Panc1 (cell line): ENCODE measurements at regions not wholly inside any gene's neighbourhood (a gene's known extent, or its start where the extent isn't known, plus 50 kb on each side); places are given as distances from the start of the nearest gene placed in this dataset.

Source experiments
- ATAC-seq: fragments of 200-7000 bp; cut with Tn5 transposase; 2 replicates; pipeline ENCODE4 v1.9.1; 2020; ENCODE audit warnings: mild to moderate bottlenecking, moderate library complexity
- BruUV-seq: library from RNA; stranded (reverse); fragments of 400-500 nt; replicated peaks from 2 replicates; lab custom pipeline; 2021; lab: Mats Ljungman, UMichigan
- CTCF ChIA-PET: fragments of 300-600 bp; sonication (Branson Sonifier 250); formaldehyde crosslinking; loops from one replicate; lab custom pipeline; 2022; ENCODE audit warnings: antibody characterized with exemption; lab: Charles Lee
- POLR2A ChIA-PET: fragments of 300-600 bp; sonication (Branson Sonifier 250); formaldehyde crosslinking; loops from one replicate; lab custom pipeline; 2022; ENCODE audit warnings: antibody characterized with exemption; lab: Charles Lee
- DNase-seq: peaks from one replicate; pipeline ENCODE4 v3.0.0-alpha.2; 2010; ENCODE audit warnings: low read depth, low spot score
- H3K27ac ChIP-seq: 2 replicates; pipeline ENCODE4 v1.5.1; 2011; ENCODE audit warnings: mild to moderate bottlenecking, low read length, inconsistent platforms
- H3K27me3 ChIP-seq: fragments of 200-500 bp; sonication (Bioruptor generic); 2 replicates; pipeline ENCODE4 v1.6.0; 2014; ENCODE audit warnings: low read length, inconsistent platforms; ENCODE audit not compliant: control insufficient read depth, insufficient read depth
- H3K36me3 ChIP-seq: fragments of 200-500 bp; sonication (Bioruptor generic); 2 replicates; pipeline ENCODE4 v1.5.1; 2014; ENCODE audit warnings: inconsistent platforms, mild to moderate bottlenecking, low read length, moderate library complexity; ENCODE audit not compliant: control insufficient read depth, insufficient read depth
- H3K4me1 ChIP-seq: 2 replicates; pipeline ENCODE4 v1.5.1; 2011; ENCODE audit warnings: inconsistent platforms, mild to moderate bottlenecking, low read length, moderate library complexity; ENCODE audit not compliant: control insufficient read depth, insufficient read depth
- H3K4me3 ChIP-seq, 2 experiments: 2 replicates each; pipeline ENCODE4 v1.5.1; 2011 to 2012; ENCODE audit warnings: low read depth in 2 of 2, low read length in 2 of 2, mild to moderate bottlenecking in 2 of 2, inconsistent platforms in 1 of 2, moderate library complexity in 1 of 2
- H3K9me3 ChIP-seq: fragments of 200-500 bp; sonication (Bioruptor generic); 2 replicates; pipeline ENCODE4 v1.5.1; 2014; ENCODE audit warnings: low read depth, mild to moderate bottlenecking, inconsistent platforms, low read length, moderate library complexity; ENCODE audit not compliant: control insufficient read depth, insufficient read depth
- CTCF ChIP-seq: fragments of 450-650 bp; IDR thresholded peaks from 2 replicates; pipeline ENCODE4 v1.5.1; 2017; ENCODE audit warnings: mild to moderate bottlenecking
- POLR2AphosphoS5 ChIP-seq: IDR thresholded peaks from 2 replicates; pipeline ENCODE4 v1.6.1; 2012; ENCODE audit warnings: mild to moderate bottlenecking, low read depth, low read length, moderate library complexity
- REST ChIP-seq, 2 experiments: IDR thresholded peaks; 2 replicates each; pipeline ENCODE4 v1.6.1; 2011 to 2012; ENCODE audit warnings: low read depth in 2 of 2, control low read depth in 1 of 2, low read length in 1 of 2, mild to moderate bottlenecking in 1 of 2, moderate library complexity in 1 of 2; ENCODE audit not compliant: insufficient read depth in 1 of 2
- SIN3A ChIP-seq: IDR thresholded peaks from 2 replicates; pipeline ENCODE4 v1.6.1; 2012; ENCODE audit warnings: low read depth, mild to moderate bottlenecking, low read length, moderate library complexity, borderline replicate concordance; ENCODE audit not compliant: insufficient read depth
- TCF7L2 ChIP-seq: IDR thresholded peaks from 2 replicates; pipeline ENCODE4 v1.6.1; 2011; ENCODE audit warnings: mild to moderate bottlenecking, low read depth, low read length, inconsistent platforms
- in situ Hi-C: cut with HindIII; loops from 2 replicates; pipeline ENCODE4 v1.10.0; 2016; ENCODE audit warnings: low sequenced_read_pairs, low pct_unique_long_range_greater_than_20kb
- intact Hi-C: fragments of 100-400 bp; cut with micrococcal nuclease; formaldehyde crosslinking; loops from one replicate; pipeline ENCODE4 v1.10.0; 2022; ENCODE audit not compliant: unreplicated experiment

- in situ Hi-C loops: no loop called here
- Histone ChIP-seq H3K27ac (no peak overlapping the region), H3K27me3 (no peaks in the 10 kb centered on the region), H3K9me3 (no peaks in the 10 kb centered on the region), H3K4me3 (no peak overlapping the region), H3K36me3 (no peaks in the 10 kb centered on the region), H3K4me1 (peaks cover 21% of the 10 kb centered on the region)
- DNase-seq (no peak), ATAC-seq (no peak)
- ChIA-PET POLR2A (no interaction called here), CTCF (no interaction called here)
- intact Hi-C loops: no loop called here
- no TSS peak for BruUV-seq
- TF ChIP-seq REST (IDR thresholded peaks at IDR 0.05; ENCODE audit: insufficient read depth in 1 of 2, low read depth in 2 of 2, low read length in 1 of 2): no peak
- no peak for TF ChIP-seq CTCF
- TF ChIP-seq TCF7L2: no peak
- no peak for TF ChIP-seq POLR2AphosphoS5
- TF ChIP-seq SIN3A: no peak
These were observed 176.7 kb upstream of the TLE3 start for GRCh38 chr15:70274255-70274880.

- Histone ChIP-seq H3K4me3 (no peak overlapping the region), H3K36me3 (no peaks in the 10 kb centered on the region), H3K27me3 (no peaks in the 10 kb centered on the region), H3K4me1 (peaks cover 25% of the 10 kb centered on the region), H3K9me3 (no peaks in the 10 kb centered on the region), H3K27ac (no peak overlapping the region)
- no peak for ATAC-seq
- no peak for DNase-seq
- in situ Hi-C loops: no loop called here
- intact Hi-C loops: no loop called here
- no TSS peak for BruUV-seq
- ChIA-PET CTCF (no interaction called here), POLR2A (no interaction called here)
- TF ChIP-seq REST (IDR thresholded peaks at IDR 0.05; ENCODE audit: insufficient read depth in 1 of 2, low read depth in 2 of 2, low read length in 1 of 2): no peak
- TF ChIP-seq SIN3A: no peak
- no peak for TF ChIP-seq CTCF
- TF ChIP-seq POLR2AphosphoS5: no peak
- no peak for TF ChIP-seq TCF7L2
These were observed 176.1 kb upstream of the TLE3 start for GRCh38 chr15:70273808-70274207.
